ENCODE measurements at regions not wholly inside any gene's neighbourhood (a gene's known extent, or its start where the extent isn't known, plus 50 kb on each side); places are given as distances from the start of the nearest gene placed in this dataset.

DNA sequence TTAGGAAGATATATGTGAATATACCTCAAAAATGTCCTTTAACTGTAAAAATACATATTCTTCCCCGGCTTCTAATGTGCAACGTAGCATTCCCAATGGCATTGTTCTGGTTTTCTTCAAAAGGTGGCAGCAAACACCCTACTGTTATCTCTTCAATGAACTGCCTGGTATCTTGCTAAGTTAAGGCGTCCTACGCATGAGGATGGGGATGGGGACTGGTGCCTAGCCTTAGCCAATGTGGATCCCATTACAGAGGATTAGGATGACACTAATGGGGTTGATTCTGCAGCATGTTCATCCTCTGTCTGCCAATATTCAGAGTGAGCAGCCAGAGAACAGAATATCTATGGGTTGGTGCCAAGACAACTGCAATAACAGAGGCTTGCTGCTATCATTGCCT is 334.9 kb upstream of the ADGRL3 start:
- no peak overlapping the region for H3K27ac Mint-ChIP-seq
- Histone ChIP-seq H4K20me1 (ENCODE audit: control insufficient read depth, insufficient read depth, insufficient read length) (no peaks in the 10 kb centered on the region), H3K27me3 (ENCODE audit: insufficient read depth, low read length) (no peaks in the 10 kb centered on the region), H4K91ac (ENCODE audit: insufficient read length, low read depth, low read length) (no peak overlapping the region), H2BK15ac (ENCODE audit: low read depth, low read length) (no peak overlapping the region), H3K4ac (ENCODE audit: low read depth, low read length) (no peak overlapping the region), H3K79me1 (ENCODE audit: insufficient read depth, low read depth, low read length, poor library complexity, severe bottlenecking) (no peaks in the 10 kb centered on the region), H3K56ac (ENCODE audit: insufficient read length, low read depth, low read length) (no peak overlapping the region), H3T11ph (ENCODE audit: low read length) (no peak overlapping the region), H2BK12ac (ENCODE audit: insufficient read length, low read depth, low read length) (no peak overlapping the region), H3K23me2 (ENCODE audit: insufficient read length, low read depth, low read length, poor library complexity, severe bottlenecking) (no peaks in the 10 kb centered on the region), H2AK5ac (ENCODE audit: insufficient read length, low read length) (no peak overlapping the region), H3K23ac (ENCODE audit: insufficient read length, low read depth, low read length) (no peak overlapping the region), H3K9me3 (ENCODE audit: control insufficient read depth, low read depth, low read length) (no peaks in the 10 kb centered on the region), H3K4me1 (ENCODE audit: insufficient read depth, low read length) (no peaks in the 10 kb centered on the region), H2BK120ac (ENCODE audit: low read depth, low read length, poor library complexity, severe bottlenecking) (no peak overlapping the region), H2BK5ac (ENCODE audit: insufficient read length, low read length) (no peak overlapping the region), H3K9ac (ENCODE audit: extremely low read depth, insufficient read length, low read length) (no peak overlapping the region), H3K79me2 (ENCODE audit: insufficient read depth, low read length) (no peaks in the 10 kb centered on the region), H4K8ac (replicated peaks; ENCODE audit: insufficient read length, low read depth, low read length) (no peak overlapping the region), H3K14ac (ENCODE audit: insufficient read depth, low read length) (no peak overlapping the region), H2BK20ac (ENCODE audit: low read depth, low read length, poor library complexity, severe bottlenecking) (no peak overlapping the region), H3K18ac (ENCODE audit: insufficient read length, low read depth, low read length) (no peak overlapping the region), H2AFZ (ENCODE audit: low read length) (no peak overlapping the region), H3K27ac (ENCODE audit: insufficient read length, low read depth, low read length) (no peak overlapping the region), H3K4me2 (ENCODE audit: insufficient read depth, insufficient read length, low read length) (no peak overlapping the region), H4K5ac (ENCODE audit: insufficient read length, low read depth, low read length) (no peak overlapping the region)
- H3K4me3 Mint-ChIP-seq, result no peak overlapping the region
- WGBS (ENCODE audit: extremely low coverage, insufficient read length, low lambda C conversion rate), result no CpG with 5 or more reads among the region's 4 CpGs
- TF ChIP-seq, protein P1, sequence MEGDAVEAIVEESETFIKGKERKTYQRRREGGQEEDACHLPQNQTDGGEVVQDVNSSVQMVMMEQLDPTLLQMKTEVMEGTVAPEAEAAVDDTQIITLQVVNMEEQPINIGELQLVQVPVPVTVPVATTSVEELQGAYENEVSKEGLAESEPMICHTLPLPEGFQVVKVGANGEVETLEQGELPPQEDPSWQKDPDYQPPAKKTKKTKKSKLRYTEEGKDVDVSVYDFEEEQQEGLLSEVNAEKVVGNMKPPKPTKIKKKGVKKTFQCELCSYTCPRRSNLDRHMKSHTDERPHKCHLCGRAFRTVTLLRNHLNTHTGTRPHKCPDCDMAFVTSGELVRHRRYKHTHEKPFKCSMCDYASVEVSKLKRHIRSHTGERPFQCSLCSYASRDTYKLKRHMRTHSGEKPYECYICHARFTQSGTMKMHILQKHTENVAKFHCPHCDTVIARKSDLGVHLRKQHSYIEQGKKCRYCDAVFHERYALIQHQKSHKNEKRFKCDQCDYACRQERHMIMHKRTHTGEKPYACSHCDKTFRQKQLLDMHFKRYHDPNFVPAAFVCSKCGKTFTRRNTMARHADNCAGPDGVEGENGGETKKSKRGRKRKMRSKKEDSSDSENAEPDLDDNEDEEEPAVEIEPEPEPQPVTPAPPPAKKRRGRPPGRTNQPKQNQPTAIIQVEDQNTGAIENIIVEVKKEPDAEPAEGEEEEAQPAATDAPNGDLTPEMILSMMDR (conservative IDR thresholded peaks at IDR 0.05), result peak; percentile 61; the same call in 2 of the 3 replicates
- DNase-seq, result peak; percentile 31
- no peaks in the 10 kb centered on the region for H3K27me3 Mint-ChIP-seq (ENCODE audit: low read depth)
- H3K36me3 Mint-ChIP-seq (ENCODE audit: insufficient read depth in 1 of 3, low read depth in 3 of 3), result no peaks in the 10 kb centered on the region
- H3K4me1 Mint-ChIP-seq, result no peaks in the 10 kb centered on the region
- H3K9me3 Mint-ChIP-seq, result no peaks in the 10 kb centered on the region

Data from H9 (cell line).